GM19468 (cell line): ENCODE measurements at regions not wholly inside any gene's neighbourhood (a gene's known extent, or its start where the extent isn't known, plus 50 kb on each side); places are given as distances from the start of the nearest gene placed in this dataset.

ENCODE experiments used
- ATAC-seq: cut with Tn5 transposase; IDR thresholded peaks from one replicate; pipeline ENCODE4 v1.9.1; 2021; ENCODE audit warnings: mild to moderate bottlenecking, moderate library complexity, moderate number of reproducible peaks; ENCODE audit not compliant: unreplicated experiment; ENCODE audit errors: extremely low read depth

GRCh38 chr1:34324879-34325440 lies 148.3 kb downstream of the C1orf94 start:
- ATAC-seq: no peak

- ATAC-seq: no peak
Observed at GRCh38 chr1:34328281-34328799, 151.6 kb downstream of the C1orf94 start.

GRCh38 chr1:34330061-34330460 lies 153.4 kb downstream of the C1orf94 start:
- ATAC-seq: no peak

GRCh38 chr1:34331020-34331926 lies 154.6 kb downstream of the C1orf94 start:
- ATAC-seq: no peak

- ATAC-seq: no peak
Observed at GRCh38 chr1:34332996-34333395, 156.3 kb downstream of the C1orf94 start.

GRCh38 chr1:34338871-34339270 lies 162.2 kb downstream of the C1orf94 start:
- no peak for ATAC-seq

GRCh38 chr1:34341896-34342295 lies 165.2 kb downstream of the C1orf94 start:
- no peak for ATAC-seq

GRCh38 chr1:34342334-34342733 lies 165.6 kb downstream of the C1orf94 start:
- ATAC-seq: no peak

- ATAC-seq: no peak
Observed at GRCh38 chr1:34346128-34346527, 169.4 kb downstream of the C1orf94 start.

- no peak for ATAC-seq
Observed at GRCh38 chr1:34353409-34353808, 176.7 kb downstream of the C1orf94 start.

GRCh38 chr1:34354367-34354766 lies 177.7 kb downstream of the C1orf94 start:
- ATAC-seq: no peak

- no peak for ATAC-seq
Observed at GRCh38 chr1:34356853-34357252, 180.1 kb downstream of the C1orf94 start.

- ATAC-seq: no peak
Observed at GRCh38 chr1:34358636-34359035, 181.9 kb downstream of the C1orf94 start.

GRCh38 chr1:34359411-34359810 lies 182.7 kb downstream of the C1orf94 start:
- ATAC-seq: no peak

- no peak for ATAC-seq
Observed at GRCh38 chr1:34360574-34360973, 183.9 kb downstream of the C1orf94 start.

- no peak for ATAC-seq
Observed at GRCh38 chr1:34361121-34361520, 184.4 kb downstream of the C1orf94 start.

GRCh38 chr1:34361781-34362357 lies 185.2 kb downstream of the C1orf94 start:
- ATAC-seq: no peak

- no peak for ATAC-seq
Observed at GRCh38 chr1:34362949-34363348, 186.2 kb downstream of the C1orf94 start.

GRCh38 chr1:34363447-34363846 lies 186.7 kb downstream of the C1orf94 start:
- no peak for ATAC-seq

GRCh38 chr1:34363915-34364314 lies 187.2 kb downstream of the C1orf94 start:
- no peak for ATAC-seq

- no peak for ATAC-seq
Observed at GRCh38 chr1:34364376-34364775, 187.7 kb downstream of the C1orf94 start.
